ENCODE measurements at regions not wholly inside any gene's neighbourhood (a gene's known extent, or its start where the extent isn't known, plus 50 kb on each side); places are given as distances from the start of the nearest gene placed in this dataset.

DNA sequence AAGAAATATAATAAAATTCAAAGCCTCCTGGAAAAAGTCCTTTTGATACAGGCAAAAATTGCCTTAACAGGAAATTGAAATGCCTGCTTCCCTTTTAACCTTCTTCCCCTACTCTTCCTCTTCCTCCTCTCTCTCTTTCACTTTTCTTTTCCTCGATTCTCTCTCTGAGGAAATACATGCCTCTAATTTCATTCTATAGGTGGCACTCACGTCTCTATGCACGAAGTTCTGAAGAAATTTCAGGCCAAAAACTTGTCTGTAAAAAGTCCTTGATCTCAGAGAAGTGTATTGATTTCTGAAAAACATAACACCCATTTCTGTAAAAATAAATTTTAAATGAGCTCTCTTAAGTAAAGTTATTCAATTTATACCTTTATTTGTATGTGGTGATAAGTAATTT lies 371.7 kb upstream of the IRX4 start:
- ATAC-seq (no peak), DNase-seq (no peak)
- Histone ChIP-seq H3K4me3 (no peak overlapping the region), H3K27ac (no peak overlapping the region), H3K4me1 (no peaks in the 10 kb centered on the region), H3K27me3 (no peaks in the 10 kb centered on the region), H3K36me3 (replicated peaks in 1 of 2; ENCODE audit: insufficient read depth in 1 of 2, low read depth in 2 of 2) (no peaks in the 10 kb centered on the region), H3K9me3 (no peaks in the 10 kb centered on the region)
- WGBS, 2 donors = 20 to 31% methylated on average over 3 of the region's 3 CpGs
- intact Hi-C loops (cut with DNase I) = no loop called here
- TF ChIP-seq POLR2A (IDR thresholded peaks at IDR 0.05) = no peak

- no peaks in the 10 kb centered on the region for H3K36me3 ChIP-seq (replicated peaks in 1 of 2; ENCODE audit: insufficient read depth in 1 of 2, low read depth in 2 of 2)
- no peaks in the 10 kb centered on the region for H3K27me3 ChIP-seq
- ATAC-seq = no peak
- H3K9me3 ChIP-seq = no peaks in the 10 kb centered on the region
- intact Hi-C loops (cut with DNase I) = no loop called here
- H3K27ac ChIP-seq = no peak overlapping the region
- 83 to 92% methylated on average over 19 of the region's 19 CpGs for WGBS, 2 donors
- TF ChIP-seq CTCF (IDR thresholded peaks at IDR 0.05) (no peak), POLR2A (IDR thresholded peaks at IDR 0.05) (no peak)
- DNase-seq = no peak
- no peaks in the 10 kb centered on the region for H3K4me1 ChIP-seq
- H3K4me3 ChIP-seq = no peak overlapping the region
These were observed 370.6 kb upstream of the IRX4 start for GRCh38 chr5:2253040-2253975.

DNA sequence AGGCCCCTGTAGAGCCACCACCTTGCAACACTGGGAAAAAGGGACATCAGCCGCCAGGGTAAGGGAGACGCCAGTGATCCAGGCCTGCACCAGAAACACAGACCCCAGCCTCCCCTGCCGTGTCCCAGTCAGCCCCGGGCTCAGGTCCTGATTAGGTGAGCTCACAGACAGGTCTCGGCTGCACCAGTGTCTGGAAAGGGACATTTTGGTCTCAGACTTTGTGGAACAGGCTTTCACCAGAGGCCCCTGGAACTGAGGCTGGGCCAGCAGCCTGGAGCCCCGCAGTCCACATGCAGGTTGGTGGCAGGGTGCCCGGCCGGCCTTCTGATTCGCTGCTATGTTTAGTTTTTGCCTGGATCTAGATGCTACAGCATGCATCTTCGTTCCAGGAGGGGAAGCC lies 369.0 kb upstream of the IRX4 start:
- WGBS, 2 donors = 60 to 73% methylated on average over 9 of the region's 10 CpGs
- H3K27me3 ChIP-seq = no peaks in the 10 kb centered on the region
- H3K4me3 ChIP-seq = no peak overlapping the region
- no peaks in the 10 kb centered on the region for H3K36me3 ChIP-seq (replicated peaks in 1 of 2; ENCODE audit: insufficient read depth in 1 of 2, low read depth in 2 of 2)
- no peaks in the 10 kb centered on the region for H3K4me1 ChIP-seq
- ATAC-seq (no peak), DNase-seq (no peak)
- no peaks in the 10 kb centered on the region for H3K9me3 ChIP-seq
- H3K27ac ChIP-seq = no peak overlapping the region
- intact Hi-C loops (cut with DNase I) = no loop called here
- TF ChIP-seq CTCF (IDR thresholded peaks at IDR 0.05) = no peak
- no peak for TF ChIP-seq POLR2A (IDR thresholded peaks at IDR 0.05)

GRCh38 chr5:2251298-2251697 lies 368.6 kb upstream of the IRX4 start:
- DNase-seq (peak in 2 of 4 donors; percentile 46 to 50), ATAC-seq (no peak)
- TF ChIP-seq CTCF (IDR thresholded peaks at IDR 0.05) (no peak), POLR2A (IDR thresholded peaks at IDR 0.05) (no peak)
- no peak overlapping the region for H3K4me3 ChIP-seq
- intact Hi-C loops (cut with DNase I) = no loop called here
- H3K9me3 ChIP-seq = no peaks in the 10 kb centered on the region
- H3K4me1 ChIP-seq = no peaks in the 10 kb centered on the region
- no peaks in the 10 kb centered on the region for H3K36me3 ChIP-seq (replicated peaks in 1 of 2; ENCODE audit: insufficient read depth in 1 of 2, low read depth in 2 of 2)
- H3K27ac ChIP-seq = no peak overlapping the region
- WGBS, 2 donors = 45 to 51% methylated on average over 4 to 7 of the region's 7 CpGs
- H3K27me3 ChIP-seq = no peaks in the 10 kb centered on the region

GRCh38 chr5:2250365-2250950 lies 367.7 kb upstream of the IRX4 start:
- no peak overlapping the region for H3K4me3 ChIP-seq
- intact Hi-C loops (cut with DNase I) = no loop called here
- 80 to 81% methylated on average over 12 of the region's 12 CpGs for WGBS, 2 donors
- no peaks in the 10 kb centered on the region for H3K4me1 ChIP-seq
- TF ChIP-seq CTCF (IDR thresholded peaks at IDR 0.05) (no peak), POLR2A (IDR thresholded peaks at IDR 0.05) (no peak)
- no peak for DNase-seq
- H3K36me3 ChIP-seq (replicated peaks in 1 of 2; ENCODE audit: insufficient read depth in 1 of 2, low read depth in 2 of 2) = no peaks in the 10 kb centered on the region
- no peaks in the 10 kb centered on the region for H3K27me3 ChIP-seq
- H3K27ac ChIP-seq = no peak overlapping the region
- no peaks in the 10 kb centered on the region for H3K9me3 ChIP-seq
- ATAC-seq = no peak

Data from body of pancreas (tissue), 4 donors.